ENCODE measurements at regions not wholly inside any gene's neighbourhood (a gene's known extent, or its start where the extent isn't known, plus 50 kb on each side); places are given as distances from the start of the nearest gene placed in this dataset.

DNA sequence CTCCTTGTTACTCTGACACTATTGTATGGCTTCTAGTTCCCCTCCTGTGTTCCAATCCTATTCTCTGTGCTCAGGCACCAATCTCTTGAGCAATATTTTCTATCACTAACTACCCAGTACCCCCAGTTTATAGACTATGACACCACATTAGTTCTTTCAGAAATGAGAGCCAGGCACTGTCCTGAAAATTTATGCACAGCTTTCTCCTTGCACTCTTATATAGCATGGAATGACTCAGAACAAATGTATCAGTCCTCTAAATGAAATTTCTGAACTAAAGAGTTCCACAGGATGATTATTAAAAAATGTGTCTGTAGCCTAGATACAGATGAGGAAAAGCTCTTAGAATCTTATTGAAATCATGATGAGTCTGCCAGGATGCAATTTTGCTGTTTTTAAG is 489.9 kb downstream of the XPNPEP1 start:
- Histone ChIP-seq H3K27me3 (no peaks in the 10 kb centered on the region), H3K36me3 (no peaks in the 10 kb centered on the region), H3K4me1 (ENCODE audit: insufficient read depth) (no peaks in the 10 kb centered on the region), H3K9me3 (no peaks in the 10 kb centered on the region), H3K4me3 (no peak overlapping the region), H3K27ac (no peak overlapping the region)
- intact Hi-C loops (cut with DNase I) = no loop called here
- no peak for DNase-seq
- TF ChIP-seq POLR2A (IDR thresholded peaks at IDR 0.05) (no peak), EP300 (IDR thresholded peaks at IDR 0.05) (no peak)
- TF ChIP-seq, protein P1, sequence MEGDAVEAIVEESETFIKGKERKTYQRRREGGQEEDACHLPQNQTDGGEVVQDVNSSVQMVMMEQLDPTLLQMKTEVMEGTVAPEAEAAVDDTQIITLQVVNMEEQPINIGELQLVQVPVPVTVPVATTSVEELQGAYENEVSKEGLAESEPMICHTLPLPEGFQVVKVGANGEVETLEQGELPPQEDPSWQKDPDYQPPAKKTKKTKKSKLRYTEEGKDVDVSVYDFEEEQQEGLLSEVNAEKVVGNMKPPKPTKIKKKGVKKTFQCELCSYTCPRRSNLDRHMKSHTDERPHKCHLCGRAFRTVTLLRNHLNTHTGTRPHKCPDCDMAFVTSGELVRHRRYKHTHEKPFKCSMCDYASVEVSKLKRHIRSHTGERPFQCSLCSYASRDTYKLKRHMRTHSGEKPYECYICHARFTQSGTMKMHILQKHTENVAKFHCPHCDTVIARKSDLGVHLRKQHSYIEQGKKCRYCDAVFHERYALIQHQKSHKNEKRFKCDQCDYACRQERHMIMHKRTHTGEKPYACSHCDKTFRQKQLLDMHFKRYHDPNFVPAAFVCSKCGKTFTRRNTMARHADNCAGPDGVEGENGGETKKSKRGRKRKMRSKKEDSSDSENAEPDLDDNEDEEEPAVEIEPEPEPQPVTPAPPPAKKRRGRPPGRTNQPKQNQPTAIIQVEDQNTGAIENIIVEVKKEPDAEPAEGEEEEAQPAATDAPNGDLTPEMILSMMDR (IDR thresholded peaks at IDR 0.05) = no peak

DNA sequence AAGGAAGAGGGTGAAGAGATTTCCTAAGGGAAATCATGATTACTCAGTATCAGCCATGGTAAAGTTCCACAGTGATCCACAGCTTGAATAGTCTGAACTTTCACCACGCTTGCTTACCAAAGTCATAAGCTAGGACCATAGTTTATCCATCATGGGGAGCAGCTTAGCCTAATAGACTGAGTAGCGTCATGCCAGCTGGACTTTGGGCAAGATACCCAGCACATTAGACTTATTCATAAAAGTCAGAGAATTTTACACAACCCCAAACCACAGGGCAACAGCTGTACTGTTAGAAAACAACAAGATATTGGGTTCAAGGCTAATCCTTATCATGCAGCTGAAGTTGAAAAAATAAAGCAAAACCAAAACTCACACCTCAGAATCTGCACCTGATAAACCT is 491.0 kb downstream of the XPNPEP1 start:
- Histone ChIP-seq H3K4me1 (ENCODE audit: insufficient read depth) (no peaks in the 10 kb centered on the region), H3K27me3 (no peaks in the 10 kb centered on the region), H3K36me3 (no peaks in the 10 kb centered on the region), H3K9me3 (no peaks in the 10 kb centered on the region), H3K27ac (no peak overlapping the region), H3K4me3 (no peak overlapping the region)
- intact Hi-C loops (cut with DNase I) = no loop called here
- WGBS, 3 donors = 67 to 87% (median 72%) methylated on average over 2 of the region's 2 CpGs
- TF ChIP-seq, protein P1 (IDR thresholded peaks at IDR 0.05) = no peak
- TF ChIP-seq EP300 (IDR thresholded peaks at IDR 0.05) (no peak), POLR2A (IDR thresholded peaks at IDR 0.05) (no peak)
- DNase-seq = no peak

DNA sequence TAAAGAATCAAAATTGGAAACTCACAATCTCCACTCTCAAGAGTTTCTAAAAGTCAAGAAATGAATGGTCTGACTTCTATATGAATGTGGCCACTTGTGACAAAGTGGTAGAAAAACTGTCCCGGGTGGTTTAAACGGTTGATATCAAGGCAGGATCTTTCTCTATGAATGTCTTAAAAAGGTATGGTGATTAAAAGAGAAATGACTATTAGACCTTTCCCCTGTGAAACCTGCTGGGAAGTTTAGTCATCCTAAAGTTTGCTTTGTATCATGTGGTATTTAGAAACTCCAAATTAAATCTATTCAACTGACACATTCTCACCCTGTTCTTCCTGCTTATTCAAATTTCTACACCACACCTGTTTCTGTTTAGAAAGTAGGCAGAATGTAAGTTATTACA is 492.5 kb downstream of the XPNPEP1 start:
- intact Hi-C loops (cut with DNase I) = no loop called here

DNA sequence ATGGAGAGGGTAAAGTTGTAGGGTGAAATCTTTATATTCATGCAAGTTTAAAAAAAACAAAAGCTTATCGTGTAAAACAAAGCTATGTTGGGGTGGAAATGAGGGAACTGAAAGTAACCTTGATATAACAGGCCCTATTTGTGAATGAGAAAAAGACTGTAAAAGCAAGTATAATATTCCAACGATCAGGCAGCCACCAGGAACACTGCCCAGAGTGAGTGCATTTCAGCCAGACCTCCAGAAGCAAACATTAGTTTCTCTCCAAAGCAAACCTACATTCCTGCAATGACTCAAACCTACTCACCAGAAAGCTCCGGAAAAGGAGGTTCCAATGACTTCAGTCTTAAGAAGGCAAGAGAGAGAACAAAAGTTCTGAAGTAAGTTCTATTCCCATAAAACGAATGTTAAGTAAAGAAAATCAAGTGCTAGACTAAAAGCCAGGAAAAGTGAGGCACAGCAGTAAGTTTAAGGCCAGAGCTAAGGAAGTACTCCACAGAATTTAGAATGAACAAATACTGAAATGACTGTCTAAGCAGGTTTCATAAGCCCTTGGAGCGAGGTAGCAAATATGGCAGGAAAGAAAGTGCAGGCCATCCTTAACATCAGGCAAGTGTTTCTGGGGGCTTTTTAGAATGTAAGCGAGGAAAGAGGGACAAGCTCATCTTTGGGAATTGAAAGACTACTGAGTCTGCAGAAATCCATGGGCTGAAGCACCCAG is 493.1 kb downstream of the XPNPEP1 start:
- no peak for DNase-seq
- Histone ChIP-seq H3K4me1 (ENCODE audit: insufficient read depth) (no peaks in the 10 kb centered on the region), H3K27ac (no peak overlapping the region), H3K27me3 (no peaks in the 10 kb centered on the region), H3K9me3 (no peaks in the 10 kb centered on the region), H3K36me3 (no peaks in the 10 kb centered on the region), H3K4me3 (no peak overlapping the region)
- TF ChIP-seq EP300 (IDR thresholded peaks at IDR 0.05) = no peak
- TF ChIP-seq POLR2A (IDR thresholded peaks at IDR 0.05) = no peak
- TF ChIP-seq, protein P1 (IDR thresholded peaks at IDR 0.05) = no peak
- 38 to 44% (median 39%) methylated on average over 6 of the region's 6 CpGs for WGBS, 3 donors
- intact Hi-C loops (cut with DNase I) = no loop called here

More for the DNA sequence above, 492.5 kb downstream of the XPNPEP1 start:
- H3K27ac ChIP-seq = no peak overlapping the region
- H3K4me1 ChIP-seq (ENCODE audit: insufficient read depth) = no peaks in the 10 kb centered on the region
- no peaks in the 10 kb centered on the region for H3K36me3 ChIP-seq
- DNase-seq = no peak
- no peak overlapping the region for H3K4me3 ChIP-seq
- no peaks in the 10 kb centered on the region for H3K9me3 ChIP-seq
- H3K27me3 ChIP-seq = no peaks in the 10 kb centered on the region
- TF ChIP-seq EP300 (IDR thresholded peaks at IDR 0.05) (no peak), POLR2A (IDR thresholded peaks at IDR 0.05) (no peak)
- TF ChIP-seq, protein P1 (IDR thresholded peaks at IDR 0.05) = no peak
- 78 to 92% (median 83%) methylated on average over 2 of the region's 2 CpGs for WGBS, 3 donors

Measured in ovary (tissue), 7 donors.